Neuronal stem cell (in vitro differentiated cells): ENCODE measurements at regions not wholly inside any gene's neighbourhood (a gene's known extent, or its start where the extent isn't known, plus 50 kb on each side); places are given as distances from the start of the nearest gene placed in this dataset.

ENCODE experiments used
- DNase-seq: peaks from one replicate; pipeline ENCODE4 v3.0.0-alpha.2; 2013; ENCODE audit warnings: low spot score
- H2AFZ ChIP-seq: one replicate; pipeline ENCODE4 v1.6.1; 2013; ENCODE audit warnings: mild to moderate bottlenecking, low read length, inconsistent platforms
- H2AK5ac ChIP-seq: 2 replicates; pipeline ENCODE4 v1.6.1; 2013; ENCODE audit warnings: low read depth, mild to moderate bottlenecking, inconsistent platforms, low read length, moderate library complexity, mixed read lengths
- H2BK120ac ChIP-seq: 2 replicates; pipeline ENCODE4 v1.6.1; 2013; ENCODE audit warnings: low read depth, mild to moderate bottlenecking, inconsistent platforms, low read length, moderate library complexity, mixed read lengths
- H2BK12ac ChIP-seq: one replicate; pipeline ENCODE4 v1.6.1; 2013; ENCODE audit warnings: low read length, inconsistent platforms
- H2BK15ac ChIP-seq: 2 replicates; pipeline ENCODE4 v1.6.1; 2013; ENCODE audit warnings: mild to moderate bottlenecking, low read length, inconsistent platforms, mixed read lengths
- H2BK5ac ChIP-seq: one replicate; pipeline ENCODE4 v1.6.1; 2013; ENCODE audit warnings: inconsistent platforms, mild to moderate bottlenecking, low read length, moderate library complexity
- H3K14ac ChIP-seq: one replicate; pipeline ENCODE4 v1.6.1; 2013; ENCODE audit warnings: low read length, inconsistent platforms
- H3K18ac ChIP-seq: 2 replicates; pipeline ENCODE4 v1.6.1; 2013; ENCODE audit warnings: low read length, inconsistent platforms
- H3K23ac ChIP-seq: 2 replicates; pipeline ENCODE4 v1.6.1; 2013; ENCODE audit warnings: low read depth, mild to moderate bottlenecking, mixed read lengths, low read length, inconsistent platforms; ENCODE audit not compliant: poor library complexity
- H3K27ac ChIP-seq: replicated peaks from 3 replicates; pipeline ENCODE4 v1.5.1; 2013; ENCODE audit warnings: low read length, inconsistent platforms
- H3K27me3 ChIP-seq, 3 experiments: 2 replicates each; pipeline ENCODE4 v1.6.1; 2013; ENCODE audit warnings: low read length in 3 of 3, mild to moderate bottlenecking in 2 of 3, inconsistent platforms in 1 of 3, low read depth in 1 of 3, mixed read lengths in 1 of 3, moderate library complexity in 1 of 3; ENCODE audit not compliant: control insufficient read depth in 3 of 3, insufficient read depth in 3 of 3
- H3K36me3 ChIP-seq, 2 donors: replicated peaks in 1 of 2; 2 replicates each; pipeline ENCODE4 v1.6.1; 2013; ENCODE audit warnings: low read length in 2 of 2; ENCODE audit not compliant: control insufficient read depth in 2 of 2, insufficient read depth in 2 of 2
- H3K4ac ChIP-seq: 2 replicates; pipeline ENCODE4 v1.6.1; 2013; ENCODE audit warnings: inconsistent platforms, mild to moderate bottlenecking, low read length, moderate library complexity
- H3K4me1 ChIP-seq, 2 donors: 1 replicate in 1 of 2; 2 replicates in 1 of 2; pipeline ENCODE4 v1.6.1; 2013; ENCODE audit warnings: low read length in 2 of 2, low read depth in 1 of 2; ENCODE audit not compliant: control insufficient read depth in 2 of 2, insufficient read depth in 1 of 2
- H3K4me2 ChIP-seq: one replicate; pipeline ENCODE4 v1.6.1; 2013; ENCODE audit warnings: mild to moderate bottlenecking, low read length, inconsistent platforms; ENCODE audit not compliant: insufficient read depth, poor library complexity, severe bottlenecking
- H3K4me3 ChIP-seq, 2 donors: 2 replicates each; pipeline ENCODE4 v1.5.1; 2013; ENCODE audit warnings: low read length in 2 of 2, mild to moderate bottlenecking in 2 of 2, inconsistent platforms in 1 of 2, moderate library complexity in 1 of 2
- H3K79me1 ChIP-seq: one replicate; pipeline ENCODE4 v1.6.1; 2013; ENCODE audit warnings: low read depth, mild to moderate bottlenecking, inconsistent platforms, low read length, moderate library complexity
- H3K9ac ChIP-seq: one replicate; pipeline ENCODE4 v1.6.1; 2013; ENCODE audit warnings: mild to moderate bottlenecking, low read depth, low read length, inconsistent platforms; ENCODE audit not compliant: poor library complexity
- H3K9me3 ChIP-seq, 2 donors: replicated peaks in 1 of 2; 2 replicates each; pipeline versions ENCODE3 to v1.6.1; 2013; ENCODE audit warnings: low read length in 2 of 2, mild to moderate bottlenecking in 2 of 2, inconsistent platforms in 1 of 2, low read depth in 1 of 2, mixed read lengths in 1 of 2, moderate library complexity in 1 of 2; ENCODE audit not compliant: control insufficient read depth in 2 of 2, insufficient read depth in 1 of 2
- H4K8ac ChIP-seq: one replicate; pipeline ENCODE4 v1.6.1; 2013; ENCODE audit warnings: low read depth, mild to moderate bottlenecking, inconsistent platforms, low read length, moderate library complexity
- H4K91ac ChIP-seq: one replicate; pipeline ENCODE4 v1.6.1; 2013; ENCODE audit warnings: low read length, low read depth, mild to moderate bottlenecking, inconsistent platforms; ENCODE audit not compliant: poor library complexity
- WGBS, 2 donors: extraction: QIAGEN DNeasy Blood & Tissue Kit; methylation state at CpG; one replicate each; pipeline ENCODE4 v1.1.7; 2013; ENCODE audit warnings: missing lambda C conversion rate in 2 of 2, mixed read lengths in 1 of 2; ENCODE audit not compliant: insufficient read length in 2 of 2, insufficient replicate concordance in 1 of 2; ENCODE audit errors: extremely low coverage in 2 of 2; 5-methylcytosine and 5-hydroxymethylcytosine counted together

DNA sequence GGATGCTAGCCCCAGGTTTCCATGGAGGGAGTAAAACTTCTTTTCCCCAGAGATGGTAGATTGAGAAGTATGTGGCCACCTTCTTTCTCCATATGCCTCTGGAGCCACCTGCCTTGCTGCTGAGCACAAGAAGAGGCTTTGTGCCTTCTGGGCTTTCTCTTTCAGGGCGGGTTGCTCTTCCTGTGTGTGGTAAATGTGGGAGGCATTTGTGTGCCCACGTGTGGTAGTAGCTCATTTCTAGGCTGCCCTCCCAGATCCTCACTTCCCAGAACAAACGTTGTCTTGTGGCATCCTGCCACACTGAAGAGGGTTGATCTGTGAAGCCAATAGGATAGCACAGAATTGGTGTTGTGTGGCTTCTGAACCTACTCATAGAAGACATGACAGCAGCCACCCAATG lies 342.0 kb upstream of the PODXL start:
- peaks cover 0 to 12% of the 10 kb centered on the region in 2 donors for H3K4me1 ChIP-seq
- no peak overlapping the region for H3K23ac ChIP-seq
- H3K27me3 ChIP-seq: no peaks in the 10 kb centered on the region
- no peak for DNase-seq
- H3K9me3 ChIP-seq: no peaks in the 10 kb centered on the region
- no peaks in the 10 kb centered on the region for H3K79me1 ChIP-seq
- no peak overlapping the region for H2BK5ac ChIP-seq
- H4K91ac ChIP-seq: no peak overlapping the region
- H3K27ac ChIP-seq: no peak overlapping the region
- H3K4ac ChIP-seq: no peak overlapping the region
- H3K4me2 ChIP-seq: no peak overlapping the region
- H3K18ac ChIP-seq: no peak overlapping the region
- no peak overlapping the region for H3K4me3 ChIP-seq
- H4K8ac ChIP-seq: no peak overlapping the region
- no peak overlapping the region for H2BK15ac ChIP-seq
- peak overlapping the region; percentile 12 for H2BK12ac ChIP-seq
- H2AK5ac ChIP-seq: no peak overlapping the region
- WGBS, 2 donors: no CpG with 5 or more reads among the region's 3 CpGs
- no peak overlapping the region for H2AFZ ChIP-seq
- H2BK120ac ChIP-seq: no peak overlapping the region
- H3K14ac ChIP-seq: no peak overlapping the region
- H3K9ac ChIP-seq: no peak overlapping the region
- H3K36me3 ChIP-seq: no peaks in the 10 kb centered on the region

DNA sequence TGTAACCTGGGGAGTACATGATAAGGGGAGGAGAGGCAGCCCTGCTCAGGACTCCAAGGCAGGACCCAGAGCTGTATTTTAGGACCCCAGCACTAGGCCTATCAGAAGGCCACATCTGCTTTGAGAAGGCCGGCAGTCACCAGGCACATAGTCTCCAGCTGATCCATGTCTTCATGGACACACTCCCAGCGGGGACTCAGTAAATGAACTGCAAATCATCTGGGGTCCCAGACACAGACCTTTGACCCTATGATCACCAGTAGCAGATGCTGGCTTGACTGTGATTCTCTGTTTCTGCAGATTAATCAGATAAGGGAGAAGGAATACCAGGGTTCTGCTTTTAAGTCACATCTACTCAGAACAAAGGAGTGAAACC lies 341.4 kb upstream of the PODXL start:
- Histone ChIP-seq H2AK5ac (no peak overlapping the region), H4K8ac (no peak overlapping the region), H3K27me3 (no peaks in the 10 kb centered on the region), H3K4me2 (no peak overlapping the region), H2BK120ac (no peak overlapping the region), H3K9me3 (no peaks in the 10 kb centered on the region), H2BK12ac (no peak overlapping the region), H3K79me1 (no peaks in the 10 kb centered on the region), H2BK5ac (no peak overlapping the region), H3K4me3 (no peak overlapping the region), H4K91ac (no peak overlapping the region), H2AFZ (no peak overlapping the region), H3K27ac (no peak overlapping the region), H3K4me1 (peaks cover 0 to 12% of the 10 kb centered on the region in 2 donors), H3K36me3 (no peaks in the 10 kb centered on the region), H3K23ac (no peak overlapping the region), H3K18ac (no peak overlapping the region), H3K14ac (no peak overlapping the region), H3K4ac (no peak overlapping the region), H2BK15ac (no peak overlapping the region), H3K9ac (no peak overlapping the region)
- WGBS, 2 donors: no CpG with 5 or more reads among the region's 2 CpGs
- DNase-seq: no peak

DNA sequence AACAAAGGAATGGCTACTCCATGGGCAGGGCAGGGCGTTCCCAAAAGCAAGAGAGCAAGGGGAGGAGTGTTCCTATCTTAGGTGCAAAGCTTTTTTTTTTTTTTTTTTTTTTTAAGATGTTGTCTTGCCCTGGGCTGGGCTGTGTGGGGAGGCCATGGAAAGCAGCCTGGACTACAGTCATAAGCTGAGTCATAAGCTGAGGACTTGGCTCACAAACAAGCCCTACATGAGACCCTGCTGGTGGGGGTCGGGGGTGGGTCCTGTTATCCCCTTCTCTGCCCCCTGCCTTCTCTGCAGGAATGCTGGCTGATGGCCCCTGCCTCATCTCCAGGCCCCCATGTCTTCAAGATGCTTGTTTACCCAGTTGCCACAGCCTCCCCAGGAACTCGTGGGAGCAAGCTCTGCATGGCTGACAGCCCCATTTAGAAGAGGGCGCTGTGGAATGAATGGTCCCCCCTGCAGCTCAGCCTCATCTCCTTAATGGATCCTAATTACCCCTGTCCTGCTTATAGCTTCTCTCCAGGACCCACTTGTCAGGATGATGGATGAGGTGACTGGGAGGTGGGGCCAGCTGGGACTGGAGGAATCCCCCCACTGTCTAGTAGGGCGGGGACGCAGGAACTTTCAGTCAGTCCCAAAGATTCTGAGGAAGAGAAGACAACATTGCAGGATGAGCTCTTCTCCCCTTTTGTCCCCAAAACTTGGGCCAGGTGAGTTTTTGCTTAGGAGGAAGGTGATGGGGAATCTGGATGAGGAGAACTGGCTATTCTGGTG lies 340.8 kb upstream of the PODXL start:
- Histone ChIP-seq H3K4me1 (peaks cover 0 to 12% of the 10 kb centered on the region in 2 donors), H3K4ac (no peak overlapping the region), H3K18ac (peak overlapping the region; percentile 46), H4K91ac (no peak overlapping the region), H3K79me1 (no peaks in the 10 kb centered on the region), H2BK15ac (no peak overlapping the region), H2AFZ (no peak overlapping the region), H3K4me3 (no peak overlapping the region), H3K14ac (no peak overlapping the region), H3K27ac (no peak overlapping the region), H2AK5ac (peak overlapping the region; percentile 59), H2BK5ac (no peak overlapping the region), H3K36me3 (no peaks in the 10 kb centered on the region), H3K23ac (no peak overlapping the region), H3K9ac (no peak overlapping the region), H2BK120ac (no peak overlapping the region), H2BK12ac (no peak overlapping the region), H4K8ac (no peak overlapping the region), H3K4me2 (no peak overlapping the region), H3K9me3 (no peaks in the 10 kb centered on the region), H3K27me3 (no peaks in the 10 kb centered on the region)
- WGBS, 2 donors: no CpG with 5 or more reads among the region's 6 CpGs
- DNase-seq: no peak

DNA sequence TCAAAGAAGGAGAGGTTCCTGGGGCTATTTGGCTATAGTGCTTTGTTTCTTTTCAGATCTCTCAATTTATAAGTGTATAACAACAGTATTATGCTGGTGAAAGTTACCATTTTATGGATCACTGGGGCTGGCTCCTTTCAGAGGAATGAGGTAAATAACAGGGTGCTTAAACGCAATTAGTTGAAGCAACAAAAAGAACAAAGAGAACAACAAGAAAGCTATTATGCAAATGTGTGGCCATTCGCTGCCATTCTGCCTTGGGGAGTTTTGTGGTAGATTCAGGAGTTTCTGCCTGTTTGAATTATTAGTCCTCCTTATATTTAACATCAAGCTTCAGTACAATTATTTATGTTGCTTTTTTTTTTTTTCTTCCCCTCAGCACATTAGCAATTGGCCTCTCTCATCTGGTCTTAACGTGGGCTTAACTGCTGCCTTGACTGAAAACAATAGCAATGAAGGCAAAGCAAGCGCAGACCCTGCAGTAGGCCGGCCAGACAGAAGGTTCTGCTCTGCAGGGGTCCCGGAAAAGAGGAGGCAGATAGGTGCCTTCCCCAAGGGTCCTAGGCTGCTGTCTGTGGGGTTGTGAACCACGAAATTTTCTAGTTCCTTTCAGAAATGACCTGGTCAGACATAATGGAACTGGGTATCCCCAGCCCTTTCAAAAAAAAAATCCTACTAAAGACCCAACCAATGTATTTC lies 339.9 kb upstream of the PODXL start:
- Histone ChIP-seq H2AK5ac (no peak overlapping the region), H3K4ac (no peak overlapping the region), H3K4me1 (peaks cover 0 to 12% of the 10 kb centered on the region in 2 donors), H3K9ac (no peak overlapping the region), H2BK5ac (no peak overlapping the region), H3K9me3 (no peaks in the 10 kb centered on the region), H3K79me1 (no peaks in the 10 kb centered on the region), H2AFZ (no peak overlapping the region), H3K4me2 (no peak overlapping the region), H3K27me3 (no peaks in the 10 kb centered on the region), H3K14ac (no peak overlapping the region), H3K18ac (no peak overlapping the region), H3K23ac (no peak overlapping the region), H3K36me3 (no peaks in the 10 kb centered on the region), H2BK120ac (no peak overlapping the region), H2BK15ac (no peak overlapping the region), H3K4me3 (no peak overlapping the region), H4K91ac (no peak overlapping the region), H4K8ac (no peak overlapping the region), H2BK12ac (no peak overlapping the region), H3K27ac (no peak overlapping the region)
- WGBS, 2 donors: no CpG with 5 or more reads among the region's 7 CpGs
- no peak for DNase-seq
